HG02610 (cell line): ENCODE measurements at regions not wholly inside any gene's neighbourhood (a gene's known extent, or its start where the extent isn't known, plus 50 kb on each side); places are given as distances from the start of the nearest gene placed in this dataset.
"Not testable (repeated sequence)": the region's sequence is repeated elsewhere in the genome, so short reads cannot be mapped to it uniquely, and the experiment has no call there.

ENCODE experiments used
- ATAC-seq: cut with Tn5 transposase; IDR thresholded peaks from one replicate; pipeline ENCODE4 v1.9.1; 2021; ENCODE audit warnings: mild to moderate bottlenecking, moderate library complexity; ENCODE audit not compliant: unreplicated experiment

DNA sequence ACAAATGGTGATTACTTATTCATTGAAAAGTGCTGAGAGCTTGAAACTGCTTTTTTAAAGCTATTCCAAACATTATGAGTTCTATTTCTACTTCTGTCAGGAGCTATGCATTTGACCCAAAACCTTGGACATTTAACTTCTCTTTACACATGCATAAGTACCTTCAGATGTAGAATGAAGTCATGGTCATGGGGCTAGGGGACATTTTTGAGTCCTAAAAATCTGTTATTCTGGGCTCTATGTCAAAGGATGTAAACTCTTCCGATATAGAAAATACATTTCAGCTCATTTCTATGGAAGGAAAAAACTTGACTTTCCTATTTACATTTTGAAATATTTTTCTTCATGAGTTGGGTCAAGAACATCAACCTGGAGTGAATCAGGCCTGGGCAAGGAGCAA is 179.5 kb upstream of the CXCL12 start:
- ATAC-seq, result no peak

DNA sequence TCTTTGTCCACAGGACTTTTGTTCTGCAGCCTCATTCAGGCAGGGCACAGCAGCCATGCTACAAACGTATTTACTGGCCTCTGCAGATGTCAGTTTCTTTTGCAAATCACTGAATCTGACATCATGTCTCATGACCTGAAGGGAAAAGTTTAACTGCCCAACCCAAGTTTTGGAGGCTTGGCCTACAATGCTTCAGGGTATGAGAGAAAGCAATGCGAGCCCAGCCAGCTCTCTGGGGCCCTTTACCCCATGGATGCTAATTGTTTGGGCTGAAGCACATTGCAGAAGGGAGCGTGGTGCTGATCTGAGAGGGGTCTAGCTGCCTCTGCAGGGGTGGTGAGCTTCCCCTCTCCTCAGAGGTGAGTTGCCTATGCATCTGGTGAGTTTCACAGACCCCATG is 179.9 kb upstream of the CXCL12 start:
- ATAC-seq, result no peak

DNA sequence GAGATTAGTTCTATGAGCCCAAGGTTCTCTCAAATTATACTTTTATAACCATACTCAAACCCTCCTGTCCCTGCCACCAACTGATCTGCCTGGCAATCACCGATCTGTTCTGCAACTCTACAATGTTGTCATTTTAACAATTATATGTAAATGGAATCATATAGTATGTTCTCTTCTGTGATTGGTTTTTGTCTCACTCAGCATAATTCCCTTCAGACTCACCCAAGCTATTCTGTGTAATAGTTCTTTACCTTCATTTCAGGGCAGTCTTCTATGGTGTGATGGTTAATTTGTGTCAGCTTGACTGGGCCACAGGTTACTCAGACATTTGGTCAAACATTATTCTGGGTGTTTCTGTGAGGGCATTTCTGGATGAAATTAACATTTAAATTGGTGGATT is 181.9 kb upstream of the CXCL12 start:
- ATAC-seq, result no peak

DNA sequence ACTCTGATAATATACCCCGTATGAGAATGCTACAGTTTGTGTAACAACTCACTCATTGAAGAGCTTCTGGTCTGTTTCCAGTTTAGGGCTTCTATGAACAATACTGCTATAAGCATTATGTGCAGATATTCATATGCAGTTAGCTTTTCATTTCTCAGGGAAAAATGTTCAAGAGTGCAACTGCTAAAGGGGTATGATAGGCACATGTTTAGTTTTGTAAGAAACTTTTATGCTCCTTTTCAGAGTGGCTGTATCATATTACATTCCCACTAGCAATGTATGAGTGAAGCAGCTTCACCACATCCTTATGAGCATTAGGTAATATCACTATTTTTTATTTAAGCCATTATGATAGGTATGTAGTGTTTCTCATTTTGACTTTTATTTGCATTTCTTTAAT is 182.6 kb upstream of the CXCL12 start:
- no peak for ATAC-seq

DNA sequence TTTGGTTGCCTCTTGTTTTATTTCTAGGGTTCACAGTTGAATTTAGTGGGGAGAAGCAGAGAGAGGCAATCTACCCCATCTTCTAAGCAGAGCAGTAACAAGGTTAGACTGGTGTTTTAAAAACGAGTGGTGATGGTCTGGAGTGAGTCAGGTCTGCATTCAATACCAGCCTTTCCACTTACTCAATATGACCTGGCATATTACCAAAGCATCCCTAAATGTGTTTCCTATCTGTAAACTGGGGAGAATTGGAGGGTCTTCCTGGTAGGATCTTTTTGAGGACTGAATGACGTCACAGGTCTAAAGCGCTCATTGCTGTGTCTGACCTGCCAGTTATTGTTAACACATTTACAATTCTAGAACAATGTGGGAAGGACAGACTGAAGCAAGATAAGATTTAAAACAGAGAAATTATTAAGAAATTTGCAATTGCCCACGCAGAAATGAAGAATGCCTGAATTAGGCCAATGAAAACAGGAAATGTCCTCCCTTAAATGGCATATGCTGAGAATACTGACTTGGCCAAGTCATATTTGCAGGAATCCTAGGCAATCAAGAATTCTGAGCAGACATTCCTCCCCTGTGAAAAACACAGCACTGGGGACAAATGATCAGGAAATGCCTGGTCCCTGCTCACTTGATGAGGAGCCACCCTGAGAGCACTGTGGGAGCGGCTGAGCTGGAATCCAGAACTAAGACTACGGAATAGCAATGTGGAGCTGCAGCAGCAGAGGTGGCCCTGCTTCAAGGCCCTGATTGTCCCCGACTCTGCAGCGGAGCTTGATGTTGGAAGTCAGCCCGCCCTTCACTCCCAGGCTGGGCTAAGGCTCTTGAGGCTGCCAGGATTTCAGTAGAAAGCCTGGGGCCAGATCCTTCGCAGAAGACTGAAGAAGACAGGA is 184.5 kb upstream of the CXCL12 start:
- no peak for ATAC-seq

DNA sequence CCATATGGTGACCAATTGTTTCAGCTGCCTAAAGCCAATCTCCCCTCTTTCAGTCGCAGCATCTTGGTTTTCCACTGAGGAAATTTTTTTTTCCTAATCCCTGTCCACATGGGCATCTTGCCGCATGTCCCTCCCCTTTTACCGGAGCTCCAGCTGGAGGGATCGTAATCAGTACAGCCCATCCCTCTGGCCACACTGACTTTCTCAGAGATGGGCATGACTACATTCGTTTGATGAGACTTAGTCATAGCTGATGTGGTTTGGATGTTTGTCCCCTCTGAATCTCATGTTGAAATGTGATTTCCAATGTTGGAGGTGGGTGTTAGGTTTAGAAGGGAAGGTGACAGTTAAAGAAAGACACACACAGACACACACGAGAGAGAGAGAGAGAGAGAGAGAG is 186.8 kb upstream of the CXCL12 start:
- ATAC-seq, result no peak

DNA sequence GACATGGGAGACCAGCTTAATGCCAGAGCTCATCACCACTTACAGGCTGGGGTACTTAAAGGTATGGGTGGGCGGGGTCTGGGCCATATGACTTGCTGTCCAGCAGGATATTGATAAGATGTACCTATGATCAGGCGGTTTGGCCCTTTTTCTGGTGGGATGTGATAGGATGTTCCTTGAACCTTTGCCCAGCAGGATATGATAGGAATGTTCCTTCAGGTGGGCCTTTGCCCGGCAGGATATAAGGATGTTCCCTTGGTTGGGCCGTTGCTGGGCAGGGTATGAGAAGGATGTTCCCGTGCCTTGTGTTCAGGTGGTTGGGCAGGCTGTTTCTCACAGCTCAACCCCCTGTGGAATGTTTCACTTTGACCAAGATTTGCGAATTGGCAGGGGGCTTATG is 187.2 kb upstream of the CXCL12 start:
- ATAC-seq, result no peak

DNA sequence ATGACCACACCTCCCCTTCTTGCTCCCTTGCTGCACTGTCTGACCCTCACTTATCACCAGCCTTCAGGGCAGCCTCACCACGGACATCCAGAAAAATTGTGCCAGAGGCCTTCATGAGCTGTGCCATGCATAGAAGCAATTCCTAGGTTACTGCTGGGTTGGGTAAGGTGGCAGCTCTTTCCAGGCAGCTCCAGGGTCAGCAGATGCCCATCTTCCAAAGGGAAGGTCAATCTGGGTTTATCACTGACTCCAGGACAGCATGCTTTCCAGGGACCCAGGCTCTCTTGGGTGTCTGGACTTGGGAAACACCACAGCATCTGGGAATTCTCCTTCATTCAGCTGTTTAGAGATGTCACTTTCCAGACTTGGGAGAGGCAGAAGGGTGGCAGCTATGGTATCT is 188.9 kb upstream of the CXCL12 start:
- no peak for ATAC-seq

DNA sequence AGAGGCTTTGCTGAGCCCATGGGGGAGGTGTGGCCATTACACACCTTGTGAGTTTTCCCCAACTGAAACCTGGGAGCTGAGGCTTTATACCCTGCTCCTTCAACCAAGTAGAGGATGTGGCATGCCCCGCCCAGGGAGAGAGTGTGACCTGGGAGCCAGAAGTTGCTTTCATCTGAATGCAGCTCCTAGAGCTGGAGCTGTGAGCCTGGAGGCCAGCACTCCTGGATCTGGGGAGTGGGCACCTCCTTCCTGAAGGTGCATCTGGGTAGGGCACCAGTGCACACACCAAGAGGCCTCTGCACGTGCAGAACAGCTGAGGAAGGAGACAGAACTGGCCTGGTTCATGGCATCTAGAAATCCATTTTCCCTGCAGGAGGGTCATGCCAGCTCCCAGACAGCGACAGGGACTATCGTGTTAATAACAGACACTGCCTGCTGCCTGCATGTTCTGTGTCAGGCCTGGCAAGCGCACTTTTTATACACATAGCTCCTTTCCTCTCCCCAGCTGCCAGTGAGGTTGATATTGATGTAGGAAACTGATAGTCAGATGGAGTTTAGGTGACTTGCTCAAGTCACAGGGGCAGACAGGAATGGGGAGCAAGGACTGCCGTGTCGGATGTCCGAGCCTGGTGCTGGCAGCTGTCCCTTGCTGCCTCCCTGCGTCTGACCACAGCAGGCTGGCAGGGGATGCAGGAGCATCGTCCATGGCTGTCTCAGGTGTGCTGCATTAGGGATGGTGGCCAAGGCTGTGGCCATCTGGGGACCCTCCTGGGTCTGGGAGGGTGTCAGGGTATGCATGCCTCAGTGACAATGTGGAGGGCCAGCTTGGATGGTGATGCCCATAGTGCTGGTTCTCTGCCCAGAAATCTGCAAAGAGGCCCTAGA is 189.9 kb upstream of the CXCL12 start:
- no peak for ATAC-seq

DNA sequence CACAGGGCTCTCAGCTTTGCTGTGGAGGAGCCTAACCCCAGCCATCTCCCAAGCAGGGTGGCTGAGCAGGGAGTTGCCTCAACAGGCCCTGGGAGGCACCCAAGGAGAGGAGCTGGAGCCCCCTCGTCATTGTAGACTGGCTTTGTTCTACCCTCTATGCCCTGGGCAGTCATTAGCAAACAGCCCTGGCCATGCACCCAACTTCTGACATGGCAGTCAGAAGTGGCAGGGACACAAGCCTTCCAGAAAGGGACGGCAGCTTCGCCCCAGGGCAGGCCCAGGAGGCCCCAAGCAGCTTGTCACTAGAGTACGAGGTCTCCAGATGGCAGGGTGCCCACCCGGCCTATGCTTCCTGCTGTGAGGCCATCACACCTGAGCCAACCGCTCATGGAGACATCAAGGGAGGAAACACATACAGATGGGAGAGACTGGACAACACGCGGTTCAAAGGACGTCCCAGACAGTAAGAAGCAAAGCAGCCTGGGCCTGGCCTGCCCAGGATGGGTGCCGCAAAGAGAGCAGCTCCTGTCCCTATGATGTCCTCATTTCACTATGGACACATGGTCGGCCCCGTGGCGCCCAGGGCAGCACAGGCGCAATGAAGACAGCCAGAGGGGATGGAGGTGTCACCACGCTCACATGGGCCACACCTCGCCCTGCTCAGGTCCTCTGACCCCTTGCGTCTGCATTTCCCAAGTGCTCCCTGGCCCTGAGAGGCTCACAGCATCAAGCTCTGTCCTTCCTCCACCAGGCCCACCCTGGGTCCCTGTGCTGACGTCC is 190.9 kb upstream of the CXCL12 start:
- no peak for ATAC-seq

DNA sequence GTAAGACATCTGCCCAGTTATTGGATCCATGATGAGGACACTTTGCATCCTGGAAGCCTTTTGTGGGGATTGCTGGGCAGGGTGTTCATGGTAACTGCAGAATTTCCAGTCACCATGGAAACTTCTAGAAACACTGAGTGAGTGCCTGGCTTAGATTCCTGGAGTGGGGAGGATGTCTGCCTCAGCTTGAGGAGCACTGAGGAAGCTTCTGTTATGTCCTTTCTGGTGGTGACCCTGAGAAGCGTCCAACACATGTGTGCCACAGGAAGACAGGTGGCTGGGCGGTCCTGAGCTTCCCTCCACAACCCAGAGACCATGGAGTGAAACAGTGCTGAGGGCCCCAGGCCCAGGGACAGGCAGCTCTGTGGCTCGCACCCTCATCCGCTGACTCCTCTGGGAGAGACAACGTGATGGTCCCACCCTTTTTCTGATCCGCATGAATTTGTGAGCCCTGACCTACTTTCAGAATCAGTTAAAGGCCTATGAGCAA is 191.8 kb upstream of the CXCL12 start:
- ATAC-seq, result no peak

DNA sequence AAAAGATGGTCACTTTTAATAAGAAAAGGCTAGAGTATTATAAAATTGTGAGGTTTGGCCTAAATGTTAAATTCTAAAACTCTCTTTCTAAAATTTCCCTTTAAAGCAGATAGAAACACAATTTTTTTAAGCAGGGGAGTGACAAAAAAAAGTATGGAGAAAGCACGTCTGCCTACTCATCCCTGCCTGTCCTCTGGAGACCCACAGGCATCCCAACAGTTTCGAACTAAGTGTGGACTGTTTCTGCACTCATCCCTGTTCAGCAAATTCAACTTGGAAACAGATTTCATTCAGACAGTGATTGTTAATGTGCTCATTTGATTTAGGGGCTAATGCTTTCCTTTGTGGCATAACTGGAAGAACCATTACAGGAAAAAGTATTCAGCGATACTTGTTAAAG is 192.6 kb upstream of the CXCL12 start:
- ATAC-seq, result no peak

DNA sequence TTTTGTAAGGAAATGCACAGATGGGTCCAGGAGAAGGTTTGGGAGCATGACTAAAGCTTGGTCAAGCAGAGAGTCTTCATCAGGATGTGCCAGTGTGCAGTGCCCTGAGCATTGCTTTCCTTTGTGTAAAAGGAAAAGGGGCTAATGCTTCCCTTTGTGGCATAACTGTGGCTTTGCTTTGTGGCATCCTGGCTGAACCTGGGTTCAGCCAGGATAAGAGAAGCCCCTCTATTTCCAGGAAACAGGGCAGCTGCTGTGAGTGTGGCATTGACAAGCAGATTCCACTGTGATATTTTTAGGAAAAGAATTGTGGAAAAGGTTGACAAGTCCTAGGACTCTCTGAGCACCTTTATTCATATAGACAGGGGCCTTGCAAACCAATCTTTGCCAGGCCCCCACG is 193.4 kb upstream of the CXCL12 start:
- ATAC-seq, result no peak

DNA sequence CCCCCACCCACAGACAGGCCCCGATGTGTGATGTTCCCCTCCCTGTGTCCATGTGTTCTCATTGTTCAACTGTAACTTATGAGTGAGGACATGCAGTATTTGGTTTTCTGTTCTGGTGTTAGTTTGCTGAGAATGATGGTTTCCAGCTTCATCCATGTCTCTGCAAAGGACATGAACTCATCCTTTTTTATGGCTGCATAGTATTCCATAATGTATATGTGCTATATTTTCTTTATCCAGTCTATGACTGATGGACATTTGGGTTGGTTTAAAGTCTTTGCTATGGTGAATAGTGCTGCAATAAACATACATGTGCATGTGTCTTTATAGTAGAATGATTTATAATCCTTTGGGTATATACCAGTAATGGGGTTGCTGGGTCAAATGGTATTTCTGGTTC is 194.1 kb upstream of the CXCL12 start:
- not testable (repeated sequence) for ATAC-seq

DNA sequence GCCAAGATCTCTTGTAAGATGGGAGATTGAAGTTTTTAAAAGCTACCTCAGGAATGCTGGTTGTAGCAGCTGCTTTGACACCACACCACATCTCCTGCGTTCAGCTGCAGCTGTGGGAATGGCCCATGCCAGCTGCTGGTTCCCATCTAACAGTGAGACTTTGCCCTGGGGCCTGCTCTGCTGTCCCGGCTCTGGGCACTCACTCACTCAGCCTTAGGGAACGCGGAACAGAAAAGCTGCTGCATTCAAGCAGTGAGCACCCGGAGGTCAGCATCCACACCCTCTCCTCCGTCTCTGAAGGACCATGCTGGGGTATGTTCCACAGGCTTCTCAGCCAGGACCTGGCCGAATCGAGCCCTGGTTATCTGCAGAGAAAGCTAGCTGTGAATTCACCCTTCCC is 197.1 kb upstream of the CXCL12 start:
- no peak for ATAC-seq

DNA sequence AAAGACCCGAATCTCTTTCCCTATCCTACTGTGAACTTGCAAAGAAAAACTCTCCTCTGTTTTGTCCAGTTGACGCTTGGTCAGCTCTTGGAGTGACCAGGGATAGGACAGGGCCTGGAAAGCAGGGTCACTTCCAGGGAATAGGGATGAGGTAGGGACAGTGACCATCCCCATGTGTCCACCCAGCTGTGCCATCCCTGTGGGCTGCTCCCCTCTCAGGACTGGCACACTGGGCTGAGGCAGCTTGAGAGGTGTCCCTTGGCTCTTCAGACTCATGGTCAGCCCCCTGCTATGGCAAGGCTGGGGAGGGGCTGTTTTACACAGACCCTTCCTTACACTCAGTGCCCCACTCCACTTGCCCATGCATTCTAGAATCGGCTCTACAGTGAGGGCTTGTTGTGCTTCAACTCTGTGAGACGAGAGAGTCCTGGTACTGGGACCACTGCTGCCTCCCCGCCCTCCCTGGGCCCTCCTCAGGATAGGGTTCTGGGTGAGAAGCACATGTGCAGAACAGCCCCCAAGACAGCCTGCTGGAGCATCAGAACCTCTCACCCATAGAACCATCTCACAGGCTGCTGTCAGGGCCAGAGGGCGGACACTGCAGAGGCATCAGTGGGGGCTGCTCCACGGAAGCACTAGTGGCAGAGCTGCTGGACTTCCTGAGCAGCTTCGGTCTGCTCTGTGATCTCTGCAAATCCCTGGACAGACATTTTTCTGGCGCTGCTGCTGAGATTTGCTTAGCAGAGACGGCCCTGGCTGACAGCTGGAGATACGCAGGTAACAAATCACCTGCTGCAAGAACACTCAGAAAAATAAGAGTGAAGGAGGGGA is 202.8 kb upstream of the CXCL12 start:
- no peak for ATAC-seq

DNA sequence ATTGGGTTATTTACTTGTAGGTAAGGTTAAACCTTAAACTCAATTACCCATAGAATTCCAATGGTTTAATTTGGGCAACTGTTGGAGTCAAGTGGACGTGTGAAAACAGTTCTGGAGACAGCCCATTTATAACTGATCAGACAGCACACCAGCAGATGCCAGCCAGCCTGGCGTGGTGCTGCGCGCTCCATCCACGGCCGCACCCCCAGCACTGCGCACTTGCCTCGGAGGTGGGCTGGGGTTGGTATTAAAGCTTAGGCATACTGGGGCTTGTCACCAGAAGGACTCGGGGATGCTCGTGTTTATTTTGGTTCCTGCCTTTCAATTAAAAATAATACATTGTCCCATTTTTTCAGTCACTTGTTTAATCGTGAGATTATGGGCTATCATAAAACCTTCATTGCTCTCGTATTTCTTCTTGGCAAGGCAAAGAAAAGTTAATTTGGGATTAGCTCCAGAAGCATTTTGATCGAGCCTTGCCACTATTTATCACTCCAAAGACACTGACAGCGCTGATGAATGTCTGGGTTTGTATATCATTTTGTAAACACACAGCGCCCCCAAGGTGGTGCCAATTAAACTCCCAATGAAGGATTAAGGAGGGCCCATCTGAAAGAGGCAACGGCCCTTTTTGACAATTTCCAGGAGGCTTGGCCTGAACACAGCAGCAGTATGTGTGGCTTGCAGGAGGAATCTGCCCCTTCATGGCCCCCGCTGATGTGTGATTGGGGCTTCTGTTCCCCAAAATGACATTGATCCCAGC is 204.5 kb upstream of the CXCL12 start:
- no peak for ATAC-seq

DNA sequence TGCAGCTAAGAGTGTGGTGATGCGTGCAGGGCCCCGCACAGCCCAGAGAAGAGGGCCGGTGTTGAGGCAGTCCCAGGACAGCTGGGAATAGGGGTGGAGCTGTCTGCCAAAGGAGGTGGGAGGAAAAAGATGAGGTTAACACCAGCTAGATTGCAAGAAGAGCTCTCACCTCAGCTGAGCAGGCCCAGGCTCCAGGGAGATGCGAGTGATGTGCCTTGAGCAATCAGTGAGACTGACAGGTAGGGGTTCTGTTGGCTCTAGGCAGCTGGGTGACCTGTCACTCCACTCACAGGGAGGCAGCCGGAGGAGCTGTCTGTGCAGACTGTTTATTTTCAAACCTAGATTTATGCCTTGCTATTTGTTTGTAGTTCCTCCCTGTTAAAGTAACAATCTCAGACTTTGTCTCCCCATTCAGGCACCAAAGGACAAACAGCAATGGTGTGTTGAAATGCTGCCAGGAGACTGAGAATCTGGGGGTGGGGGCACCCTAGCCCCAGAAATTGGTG is 205.1 kb upstream of the CXCL12 start:
- no peak for ATAC-seq

DNA sequence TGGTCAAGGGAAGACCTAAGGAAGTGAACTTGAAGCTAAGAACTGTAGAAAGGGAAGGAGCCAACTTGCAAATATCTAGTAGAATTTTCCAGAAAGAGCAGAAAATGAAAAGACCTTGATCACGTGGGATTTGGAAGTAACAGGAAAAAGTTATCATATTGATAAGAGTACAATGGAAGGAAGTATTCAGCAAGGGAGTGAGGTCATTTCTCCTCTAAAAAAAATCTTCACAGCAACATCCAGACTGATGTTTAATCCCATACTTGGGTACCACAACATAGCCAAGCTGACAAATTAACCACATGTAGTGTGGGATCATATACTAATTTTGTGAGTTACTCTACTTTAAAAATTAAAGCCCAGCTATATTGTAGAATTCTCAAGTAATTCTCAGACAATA is 207.0 kb upstream of the CXCL12 start:
- no peak for ATAC-seq
